Suppressor macrophage treated with lipopolysaccharide for 1 hour (primary cell): ENCODE measurements at regions not wholly inside any gene's neighbourhood (a gene's known extent, or its start where the extent isn't known, plus 50 kb on each side); places are given as distances from the start of the nearest gene placed in this dataset.
"Not testable (repeated sequence)": the region's sequence is repeated elsewhere in the genome, so short reads cannot be mapped to it uniquely, and the experiment has no call there.

Experiments used
- DNase-seq, 3 donors: peaks; one replicate each; pipeline ENCODE4 v3.0.0-alpha.2; 2020 to 2022

- DNase-seq = no peak
Observed at GRCh38 chr5:51172903-51173626, 210.2 kb upstream of the ISL1 start.

GRCh38 chr5:51181208-51181894 is 201.9 kb upstream of the ISL1 start:
- no peak for DNase-seq

DNA sequence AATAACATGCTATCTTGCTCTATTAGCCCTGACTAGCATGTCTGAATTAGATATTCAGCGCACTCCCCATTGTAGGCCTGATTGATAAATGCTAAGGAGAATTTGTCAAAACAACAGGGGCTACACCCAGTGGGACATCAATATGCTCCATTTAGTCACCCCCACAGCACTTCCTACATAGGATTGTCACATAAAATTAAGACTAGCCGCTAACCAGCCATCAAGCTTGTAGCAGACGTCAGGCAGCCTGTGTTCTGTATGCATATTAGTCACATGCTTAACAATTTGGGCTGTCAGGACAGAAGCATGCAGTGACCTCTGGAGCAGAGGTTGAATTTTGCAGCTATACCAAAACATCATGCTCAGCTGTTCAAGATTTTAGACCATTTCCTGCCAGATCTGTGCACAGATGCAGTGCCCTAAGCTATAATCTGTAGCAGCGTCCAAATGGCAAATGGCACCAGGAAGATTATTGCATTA is 197.4 kb upstream of the ISL1 start:
- DNase-seq = no peak

GRCh38 chr5:51188001-51188591 is 195.2 kb upstream of the ISL1 start:
- no peak for DNase-seq

GRCh38 chr5:51194671-51195070 is 188.6 kb upstream of the ISL1 start:
- DNase-seq = no peak

- no peak for DNase-seq
Observed at GRCh38 chr5:51201024-51201423, 182.2 kb upstream of the ISL1 start.

DNA sequence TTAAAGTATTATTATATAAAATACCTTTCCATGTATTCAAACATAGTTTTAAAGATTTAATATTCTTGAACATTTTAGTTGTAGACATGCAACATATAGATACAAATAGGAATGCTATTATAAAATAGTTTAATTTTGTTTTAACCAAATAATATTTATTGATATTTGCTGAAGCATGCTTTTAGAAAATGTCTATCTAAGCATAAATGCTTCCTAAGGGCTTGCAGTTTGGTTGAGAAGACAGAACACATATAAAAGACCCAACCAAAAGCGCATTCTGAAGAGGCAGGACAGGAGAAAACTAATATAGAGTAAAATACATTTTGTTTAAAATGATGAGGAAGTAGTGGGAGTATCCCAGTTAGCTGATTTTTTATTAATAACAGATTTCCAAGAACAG is 181.5 kb upstream of the ISL1 start:
- DNase-seq = no peak

GRCh38 chr5:51202161-51202560 is 181.1 kb upstream of the ISL1 start:
- no peak for DNase-seq

GRCh38 chr5:51203598-51203997 is 179.7 kb upstream of the ISL1 start:
- DNase-seq = no peak

DNA sequence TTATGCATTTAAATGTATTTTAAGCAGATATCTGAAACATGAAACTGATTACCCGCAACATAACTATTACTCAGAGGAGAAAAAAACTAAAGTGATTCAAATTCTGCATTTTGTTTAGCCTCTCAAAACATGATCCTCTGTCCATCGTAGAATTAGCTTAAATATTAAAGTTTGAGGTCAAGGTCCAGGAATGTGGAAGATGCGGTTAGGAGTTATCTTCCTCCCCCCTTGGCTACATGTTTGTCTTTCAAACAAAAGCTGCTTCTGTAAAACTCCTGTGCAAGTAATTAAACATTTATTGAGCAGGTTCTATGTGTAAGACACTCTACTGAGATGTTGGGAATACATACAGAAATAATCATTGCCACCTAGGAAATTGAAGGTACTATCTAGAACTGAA is 175.0 kb upstream of the ISL1 start:
- DNase-seq = no peak

DNA sequence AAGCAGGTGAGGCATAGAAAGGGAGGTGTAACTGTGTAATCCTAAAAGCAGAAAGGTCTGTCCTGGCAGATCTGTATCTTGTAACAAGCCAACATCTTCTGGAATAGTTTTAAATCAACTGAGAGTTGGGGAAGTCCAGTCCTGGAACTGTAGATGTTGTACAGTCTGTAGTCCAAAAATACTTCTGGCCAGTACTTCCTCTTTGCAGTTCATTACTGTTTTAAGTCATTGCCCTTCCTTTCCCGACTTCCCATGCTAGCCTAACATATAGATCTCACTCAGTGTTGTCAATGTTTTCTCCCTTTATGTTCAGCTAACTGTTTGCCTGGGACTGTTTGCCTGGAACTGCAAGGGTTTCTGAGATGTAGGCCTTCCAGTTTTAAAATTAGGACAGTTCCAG is 168.5 kb upstream of the ISL1 start:
- DNase-seq = no peak

DNA sequence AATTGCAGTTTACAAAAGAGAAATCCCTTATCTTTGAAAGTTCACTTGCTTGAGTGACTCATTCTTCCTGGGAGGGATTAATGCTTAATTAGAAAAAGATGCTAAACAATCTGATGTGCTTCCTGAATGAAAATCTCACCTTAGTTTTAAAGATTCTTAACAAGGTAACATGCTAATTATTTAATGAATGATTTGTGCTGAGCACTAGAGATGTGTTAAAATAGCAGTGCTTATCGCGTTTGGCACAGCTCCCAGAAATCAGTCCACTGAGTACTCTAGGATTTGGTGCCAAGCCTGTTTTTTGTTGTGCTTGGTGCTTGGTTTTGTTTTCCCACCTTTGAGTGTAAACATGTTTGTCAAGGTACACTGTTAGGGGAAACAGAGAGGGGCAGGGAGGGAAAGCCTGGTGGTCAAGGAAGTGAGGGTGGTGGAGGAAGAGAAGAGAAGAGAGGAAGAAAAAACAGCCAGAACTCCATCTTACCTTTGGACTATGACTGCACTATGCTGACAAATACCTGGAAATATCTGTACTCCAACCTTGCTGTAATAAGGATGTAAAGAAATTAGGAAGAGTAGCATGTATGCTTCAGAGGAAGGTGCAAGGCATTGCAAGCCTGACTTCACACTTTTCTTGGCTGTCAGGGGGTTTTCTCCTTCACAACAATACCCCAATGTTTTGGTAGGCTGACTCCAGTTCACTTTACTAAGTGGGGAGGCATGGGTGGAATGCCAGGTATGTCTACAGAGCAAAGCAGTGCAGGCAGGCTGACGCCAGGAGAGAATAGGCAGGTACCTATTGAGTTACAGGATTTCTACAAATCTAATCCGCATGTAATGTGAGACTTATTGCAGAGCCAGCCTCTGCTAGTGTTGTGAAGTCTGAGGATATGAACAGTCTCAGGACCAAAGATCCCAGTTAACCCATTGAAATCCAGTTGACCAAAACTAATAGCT is 157.2 kb upstream of the ISL1 start:
- no peak for DNase-seq

- no peak for DNase-seq
Observed at GRCh38 chr5:51227963-51228470, 155.2 kb upstream of the ISL1 start.

- DNase-seq = no peak
Observed at GRCh38 chr5:51230336-51230735, 152.9 kb upstream of the ISL1 start.

DNA sequence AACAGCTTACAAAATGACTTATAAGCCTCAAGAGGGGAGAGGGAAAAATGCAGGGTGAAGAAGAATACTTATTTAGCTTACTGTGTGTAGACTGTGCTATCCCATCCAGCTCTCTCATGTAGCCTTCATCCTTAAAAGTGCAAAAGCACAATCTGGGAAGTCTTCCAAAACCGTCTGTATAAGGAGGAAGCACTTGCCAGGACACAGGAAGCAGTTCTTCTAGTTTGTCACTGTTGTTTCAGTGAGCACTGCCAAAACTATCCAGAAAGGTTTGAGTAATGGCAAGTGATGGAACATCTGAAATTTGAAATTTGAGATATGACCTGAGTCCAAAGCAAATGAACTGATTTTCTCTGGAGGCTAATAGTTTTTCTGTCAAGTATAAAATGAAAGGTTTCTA is 140.8 kb upstream of the ISL1 start:
- no peak for DNase-seq

- DNase-seq = not testable (repeated sequence)
Observed at GRCh38 chr5:51250957-51251356, 132.3 kb upstream of the ISL1 start.

- no peak for DNase-seq
Observed at GRCh38 chr5:51271261-51271660, 112.0 kb upstream of the ISL1 start.

DNA sequence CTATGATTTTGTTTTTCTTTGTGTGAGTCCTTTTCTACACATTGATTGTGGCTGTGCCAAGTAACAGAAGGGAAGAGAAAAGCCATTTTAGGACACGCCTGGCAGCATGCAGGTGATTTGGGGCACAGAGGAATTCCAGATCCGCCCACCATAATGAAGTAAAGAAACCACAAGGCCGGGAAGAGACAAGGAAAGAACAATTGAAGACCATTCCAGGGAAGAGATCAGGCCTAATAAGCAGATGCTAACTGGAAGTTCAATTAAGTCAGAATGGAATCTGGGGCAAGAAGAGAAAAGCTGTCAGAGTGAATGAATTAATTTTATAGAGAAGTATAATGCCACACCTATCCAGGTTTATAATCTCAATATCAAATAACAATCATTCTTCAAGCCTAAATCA is 110.2 kb upstream of the ISL1 start:
- DNase-seq = no peak

DNA sequence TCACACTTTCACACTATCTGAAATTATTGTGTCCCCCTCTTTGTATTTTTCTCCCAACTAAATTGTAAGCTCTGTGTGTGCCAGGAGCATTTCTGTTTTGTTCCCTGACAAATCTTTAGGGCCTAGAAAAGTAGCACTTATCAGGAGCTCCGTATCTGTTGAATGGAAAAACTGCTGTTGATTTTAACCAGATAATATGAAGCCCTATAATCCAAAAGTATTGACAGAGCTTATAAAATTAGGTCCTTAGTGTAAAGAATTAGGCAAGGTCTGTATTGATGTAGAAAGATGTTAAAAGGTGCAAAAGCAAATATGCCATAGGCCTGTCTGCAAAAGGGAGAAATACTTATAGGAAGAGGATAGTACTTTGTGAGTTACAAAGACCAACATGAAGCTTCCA is 109.4 kb upstream of the ISL1 start:
- no peak for DNase-seq

DNA sequence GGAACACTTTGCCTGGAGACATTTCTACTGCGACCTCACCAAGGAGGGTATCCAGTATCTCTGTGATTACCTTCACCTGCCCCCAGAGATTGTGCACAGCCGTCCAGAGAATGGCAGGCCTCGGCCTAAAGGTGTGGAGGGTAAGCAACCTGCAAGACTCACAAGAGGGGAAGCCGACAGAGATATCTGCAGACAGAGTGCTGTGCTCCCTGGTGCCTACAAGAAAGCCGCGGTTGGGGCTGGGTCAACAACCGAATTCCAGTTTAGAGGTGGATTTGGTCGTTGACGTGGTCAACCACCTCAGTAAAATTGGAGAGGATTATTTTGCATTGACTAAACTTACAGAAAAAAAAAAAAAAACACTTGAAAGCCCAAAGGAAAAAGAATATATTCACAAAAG is 107.8 kb upstream of the ISL1 start:
- no peak for DNase-seq

GRCh38 chr5:51276250-51276649 is 107.0 kb upstream of the ISL1 start:
- DNase-seq = no peak

DNA sequence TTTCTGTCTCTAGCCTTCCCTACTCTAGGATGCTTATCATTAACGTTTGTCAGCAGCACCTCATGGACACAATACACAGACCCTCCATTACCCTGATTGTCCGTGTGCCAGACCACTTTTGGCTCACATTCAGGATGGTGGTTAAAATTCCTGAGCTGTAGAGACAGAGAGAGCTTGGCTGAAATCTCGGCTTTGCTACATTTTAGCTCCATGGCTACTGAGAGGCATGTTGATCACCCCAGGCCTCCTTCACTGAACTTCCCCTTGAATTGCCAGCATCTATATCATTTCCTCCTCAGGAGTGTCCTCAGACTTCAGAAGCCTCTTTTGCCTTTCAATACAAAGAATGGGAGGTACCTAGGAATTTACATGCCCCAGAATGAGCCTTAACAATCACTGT is 104.7 kb upstream of the ISL1 start:
- no peak for DNase-seq
